NCI-H1694 (cell line): ENCODE measurements at regions not wholly inside any gene's neighbourhood (a gene's known extent, or its start where the extent isn't known, plus 50 kb on each side); places are given as distances from the start of the nearest gene placed in this dataset.
A peak's percentile ranks its signal among the peaks of the same experiment; 100 is the strongest.
"Not testable (repeated sequence)": the region's sequence is repeated elsewhere in the genome, so short reads cannot be mapped to it uniquely, and the experiment has no call there.

Source experiments
- DNase-seq: peaks from one replicate; lab custom pipeline; 2025; lab: John Stamatoyannopoulos, UW

DNA sequence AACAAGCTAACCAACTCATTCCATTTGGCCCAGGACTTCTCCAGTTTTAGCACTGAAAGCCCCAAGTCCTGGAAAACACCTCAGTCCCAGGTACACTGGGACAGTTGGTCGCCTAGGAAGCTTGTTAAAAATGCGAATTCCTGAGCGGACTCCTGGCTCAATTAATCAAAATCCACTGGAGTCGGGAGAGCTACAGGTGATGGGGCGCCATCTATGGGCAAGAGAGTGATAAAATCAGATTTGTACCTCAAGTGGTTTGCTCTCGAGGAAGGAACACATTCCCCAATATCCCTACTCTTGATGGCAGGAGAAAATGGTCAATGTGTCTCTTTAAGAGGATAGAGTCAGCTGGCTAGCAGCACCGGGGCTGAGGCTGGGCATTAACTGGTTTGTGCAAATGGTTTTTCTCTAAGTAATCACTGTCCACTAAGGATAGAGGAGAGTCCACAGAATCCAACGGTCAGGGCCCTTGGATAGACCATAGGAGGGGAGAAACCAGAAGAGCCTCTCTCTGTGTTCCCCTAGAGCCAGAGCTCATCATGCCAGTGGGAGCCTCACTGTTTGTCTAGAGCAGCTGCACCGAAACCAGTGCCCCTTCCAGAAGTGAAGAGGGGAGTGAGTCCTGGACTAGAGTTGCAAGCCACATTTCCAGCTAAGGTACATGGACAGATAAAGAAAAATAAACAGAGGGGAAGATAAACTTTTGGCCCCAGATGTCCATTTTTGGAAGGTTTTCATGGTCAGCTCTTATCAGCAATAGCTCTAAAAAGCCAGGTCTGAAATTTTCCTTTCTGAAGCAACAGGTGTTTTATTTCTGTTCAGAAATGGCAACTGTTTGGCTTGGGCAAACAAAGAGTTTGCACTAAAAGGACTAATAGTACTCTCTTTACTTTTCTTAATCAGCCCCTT lies 148.5 kb downstream of the TENT5C start:
- DNase-seq = peak; percentile 72

DNA sequence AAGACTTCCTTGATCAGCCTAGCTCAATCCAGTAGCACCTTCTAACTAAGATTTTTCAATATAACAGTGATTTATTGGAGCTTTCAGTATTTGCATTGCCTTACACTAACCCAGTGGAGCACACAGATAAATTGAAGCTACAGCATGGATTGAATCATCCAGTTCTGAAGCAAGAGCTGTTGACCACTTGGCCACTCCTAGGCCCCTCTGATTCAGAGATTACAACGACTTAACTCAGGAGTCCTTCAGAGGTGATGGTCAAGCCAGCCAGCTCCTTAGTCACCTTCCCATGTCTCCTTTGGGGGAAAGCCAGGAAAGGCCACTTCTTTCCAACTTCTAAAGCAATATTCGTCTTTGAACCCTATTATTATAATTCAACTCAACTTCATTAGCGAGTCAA lies 151.8 kb downstream of the TENT5C start:
- no peak for DNase-seq

DNA sequence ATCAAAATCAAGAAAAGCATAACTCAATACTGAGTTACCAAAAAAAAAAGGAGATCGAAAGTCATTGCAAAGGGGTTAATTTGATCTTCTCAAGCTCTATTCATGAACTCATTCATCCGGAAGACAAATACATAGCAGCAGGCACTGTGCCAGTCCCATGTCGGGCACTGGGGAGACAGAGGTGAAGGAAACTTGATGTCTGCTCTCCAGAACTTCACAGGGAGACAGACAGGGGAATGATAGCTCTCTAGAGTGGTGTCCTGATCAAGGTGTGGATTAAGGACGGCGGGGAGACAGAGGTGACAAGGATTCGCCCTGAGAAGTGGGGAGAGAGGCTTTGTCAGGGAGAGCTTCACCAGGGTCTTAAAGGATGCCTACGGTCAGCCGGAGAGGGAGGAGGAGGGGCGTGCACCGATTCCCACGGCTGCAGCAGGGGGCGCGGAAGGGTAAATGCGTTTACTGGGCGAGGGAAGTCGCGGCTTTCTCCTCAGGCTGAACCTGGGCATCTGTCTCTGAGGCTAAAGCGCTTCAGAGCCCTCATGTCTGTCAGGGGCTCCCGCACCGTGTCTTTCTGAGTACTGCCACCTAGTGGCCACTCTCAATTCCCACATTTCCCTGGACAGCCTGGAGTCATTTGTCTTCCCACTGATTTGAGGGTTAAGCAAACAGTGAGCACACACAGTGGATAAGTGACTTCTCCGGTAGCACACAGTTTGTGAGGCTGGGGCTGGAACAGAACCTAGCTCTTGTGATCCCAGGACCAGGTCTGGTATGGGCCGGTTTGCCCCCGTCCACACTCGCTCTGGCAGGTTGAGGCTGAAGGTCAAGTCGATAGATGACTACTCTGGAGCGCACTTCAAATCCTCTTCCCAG lies 152.8 kb downstream of the TENT5C start:
- DNase-seq = peak; percentile 95

GRCh38 chr1:117759535-117759934 lies 153.7 kb downstream of the TENT5C start:
- DNase-seq = no peak

GRCh38 chr1:117760069-117760468 lies 154.2 kb downstream of the TENT5C start:
- no peak for DNase-seq

DNA sequence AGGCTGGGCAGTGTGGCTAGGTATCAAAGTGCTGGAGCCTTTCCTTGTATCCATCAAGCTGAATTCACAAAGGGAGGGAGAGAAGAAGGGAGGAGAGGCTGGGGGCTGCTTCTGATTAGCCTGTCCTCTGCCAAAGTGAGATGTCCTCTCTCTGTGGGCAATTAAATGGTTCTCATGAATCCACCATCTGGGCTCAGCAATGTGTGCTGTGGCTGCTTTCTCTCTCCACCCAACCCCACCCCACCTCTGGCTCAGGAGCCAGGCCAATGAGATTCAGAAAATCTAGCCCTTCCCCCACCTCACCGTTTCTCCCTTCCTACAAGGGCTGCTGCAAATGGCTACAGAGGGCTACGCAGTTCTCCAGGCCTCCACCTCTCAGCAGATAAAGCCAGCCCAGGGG lies 154.6 kb downstream of the TENT5C start:
- DNase-seq = no peak

DNA sequence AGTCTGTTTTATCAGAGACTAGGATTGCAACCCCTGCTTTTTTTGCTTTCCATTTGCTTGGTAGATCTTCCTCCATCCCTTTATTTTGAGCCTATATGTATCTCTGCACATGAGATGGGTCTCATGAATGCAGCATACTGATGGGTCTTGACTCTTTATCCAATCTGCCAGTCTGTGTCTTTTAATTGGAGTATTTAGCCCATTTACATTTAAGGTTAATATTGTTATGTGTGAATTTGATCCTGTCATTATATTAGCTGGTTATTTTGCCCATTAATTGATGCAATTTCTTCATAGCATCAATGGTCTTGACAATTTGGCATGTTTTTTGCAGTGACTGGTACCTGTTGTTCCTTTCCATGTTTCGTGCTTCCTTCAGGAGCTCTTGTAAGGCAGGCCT lies 161.7 kb downstream of the GDAP2 start:
- not testable (repeated sequence) for DNase-seq

DNA sequence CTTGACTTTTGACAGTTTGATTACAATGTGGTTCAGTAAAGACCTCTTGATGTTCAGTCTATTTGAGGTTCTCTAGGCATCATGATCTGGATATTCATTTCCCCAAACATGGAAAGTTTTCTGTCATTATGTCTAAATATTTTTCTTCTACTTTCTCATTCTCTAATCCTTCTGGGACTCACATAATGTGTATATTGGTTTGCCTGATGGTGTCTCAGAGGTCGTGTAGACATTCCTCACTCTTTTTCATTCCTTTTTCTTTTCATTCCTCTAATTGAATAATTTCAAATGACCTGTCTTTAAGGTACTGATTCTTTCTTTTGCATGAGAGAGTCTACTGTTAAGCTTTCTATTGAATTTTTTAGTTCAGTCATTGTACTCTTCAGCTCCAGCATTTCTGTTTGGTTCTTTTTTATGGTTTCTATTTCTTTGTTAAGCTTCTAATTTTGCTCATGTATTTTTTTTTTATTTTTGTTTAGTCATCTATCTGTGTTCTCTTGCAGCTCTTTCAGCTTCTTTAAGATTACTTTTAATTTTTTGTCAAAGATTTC lies 158.4 kb downstream of the GDAP2 start:
- no peak for DNase-seq

DNA sequence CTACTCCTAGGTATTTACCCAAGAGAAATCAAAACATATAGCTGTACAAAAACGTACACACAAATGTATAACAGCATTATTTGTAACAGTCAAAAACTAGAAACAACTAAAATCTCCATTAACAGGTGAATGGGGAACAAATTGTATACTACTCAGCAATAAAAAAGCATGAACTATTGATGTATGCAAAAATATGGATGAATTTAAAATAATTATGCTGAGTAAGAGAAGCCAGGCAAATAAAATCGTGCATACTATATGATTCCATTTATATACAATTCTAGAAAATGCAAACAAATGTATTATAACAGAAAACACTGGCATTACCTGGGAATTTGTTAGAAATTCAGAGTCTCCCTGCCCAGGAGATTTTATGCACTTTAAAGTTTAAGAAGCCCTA lies 150.1 kb downstream of the GDAP2 start:
- DNase-seq = no peak

- no peak for DNase-seq
Observed at GRCh38 chr1:117780687-117781475, 148.5 kb downstream of the GDAP2 start.

GRCh38 chr1:117782056-117782455 lies 147.4 kb downstream of the GDAP2 start:
- DNase-seq = no peak

DNA sequence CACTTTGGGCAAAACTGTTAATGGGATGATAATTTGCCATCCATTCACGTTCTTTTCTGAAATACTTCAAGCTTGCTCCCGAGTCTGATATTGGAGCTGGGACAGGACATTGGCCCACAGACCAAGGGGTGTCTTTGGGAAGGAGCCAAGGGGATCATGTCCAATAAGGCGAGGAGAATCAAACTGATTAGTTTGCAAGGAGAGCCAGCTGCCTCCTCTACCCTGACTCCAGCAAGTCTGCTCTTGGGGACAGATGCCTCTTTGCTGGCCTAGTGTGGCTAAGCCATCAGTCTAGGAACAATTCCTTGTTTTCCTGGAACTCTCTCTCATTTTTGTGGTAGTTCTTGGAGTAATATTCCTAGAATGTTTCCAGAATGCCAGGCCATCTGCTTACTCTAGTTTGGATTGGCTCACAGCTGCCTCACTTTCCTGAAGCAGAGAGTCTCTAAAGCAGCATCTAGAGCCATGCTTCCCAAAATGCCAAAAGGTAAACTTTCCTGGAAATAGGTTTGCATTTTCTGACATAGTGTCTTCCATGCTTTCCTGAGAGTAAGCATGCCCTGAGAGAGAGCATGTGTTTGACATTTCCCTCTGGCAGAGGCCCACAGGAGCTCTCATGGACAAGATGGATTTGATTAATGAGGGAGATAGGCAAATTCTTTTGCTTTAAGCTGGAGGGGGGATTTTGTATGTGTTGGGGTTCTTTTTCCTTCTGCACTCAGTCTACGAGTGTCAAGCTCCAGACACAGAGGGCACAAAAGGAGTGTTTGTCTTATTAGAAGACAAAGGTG lies 145.6 kb downstream of the GDAP2 start:
- DNase-seq = peak; percentile 20

DNA sequence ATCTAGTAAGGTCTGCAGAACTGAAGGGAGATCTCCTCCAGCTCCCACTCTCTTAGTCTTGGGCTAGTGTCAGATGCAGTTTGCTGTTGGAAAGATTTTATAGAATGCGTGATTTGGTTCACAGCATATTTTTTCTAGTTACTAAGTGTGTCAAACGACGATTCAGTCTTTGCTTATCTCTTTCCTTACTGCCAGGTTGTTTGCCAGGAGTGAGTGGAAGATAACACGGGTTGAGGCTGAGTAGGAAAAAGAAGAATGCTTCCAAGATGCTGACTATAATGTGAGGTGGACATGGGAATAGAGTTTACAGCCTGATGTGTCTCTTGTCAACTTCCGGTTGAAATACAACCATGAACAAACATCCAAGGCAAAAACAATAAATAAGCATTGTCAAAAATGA lies 141.4 kb downstream of the GDAP2 start:
- DNase-seq = no peak

- DNase-seq = peak; percentile 31
Observed at GRCh38 chr1:117793413-117793812, 136.0 kb downstream of the GDAP2 start.

GRCh38 chr1:117794073-117794472 lies 135.3 kb downstream of the GDAP2 start:
- DNase-seq = no peak

GRCh38 chr1:117795190-117795589 lies 134.2 kb downstream of the GDAP2 start:
- DNase-seq = no peak

DNA sequence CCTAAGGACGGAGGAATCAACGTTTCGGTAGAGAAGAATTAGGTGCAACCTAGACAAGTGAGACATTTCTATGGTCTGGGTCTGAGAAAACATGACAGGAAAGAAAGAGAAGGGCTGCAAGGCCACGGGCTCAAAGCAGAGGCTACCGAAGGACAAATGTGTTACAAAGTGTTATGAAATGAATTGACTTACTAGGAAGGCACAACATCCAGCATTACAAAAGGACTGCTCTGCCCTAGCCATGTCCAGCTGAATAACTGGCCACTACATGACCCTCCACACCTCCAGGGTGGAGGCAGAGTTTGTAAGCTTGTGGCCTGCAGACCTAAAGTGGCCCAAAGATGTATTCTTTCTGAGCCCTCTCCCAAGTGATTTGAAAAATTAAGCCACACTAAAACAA lies 133.6 kb downstream of the GDAP2 start:
- no peak for DNase-seq

GRCh38 chr1:117796226-117796625 lies 133.2 kb downstream of the GDAP2 start:
- no peak for DNase-seq

- no peak for DNase-seq
Observed at GRCh38 chr1:117798550-117798949, 130.9 kb downstream of the GDAP2 start.

DNA sequence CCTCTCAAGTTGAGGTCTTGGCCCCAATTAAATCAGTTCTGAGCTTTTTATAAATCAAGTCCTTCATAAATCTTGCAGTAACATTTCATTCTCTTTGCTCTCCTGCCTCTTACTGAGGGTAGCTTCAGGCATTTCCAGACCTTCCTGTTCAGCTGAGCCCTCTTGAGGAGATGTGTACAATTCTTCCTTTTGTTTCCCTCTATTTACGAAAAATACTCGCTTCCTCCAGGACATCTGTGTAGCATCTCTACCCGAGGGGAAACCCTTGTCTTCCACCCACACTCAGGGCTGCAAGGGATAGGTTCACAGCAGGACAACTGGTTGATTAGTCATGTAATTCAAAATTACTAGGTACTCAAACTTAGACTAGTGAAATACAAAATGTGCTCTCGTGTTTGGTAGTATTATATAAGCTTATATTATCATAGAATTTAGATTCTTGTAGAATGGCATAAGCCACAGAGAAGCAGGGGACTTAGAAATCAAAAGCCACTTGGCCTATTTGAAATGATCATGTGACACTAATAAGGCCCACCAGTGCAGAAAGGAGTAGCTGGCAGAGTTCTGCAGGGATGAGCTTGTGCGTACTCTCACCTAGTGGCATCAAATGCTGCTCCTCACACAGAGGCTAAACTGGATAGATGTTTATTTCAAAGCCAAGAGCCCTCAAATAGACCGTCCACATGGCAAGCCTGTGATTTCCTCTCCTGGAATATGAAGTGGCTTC lies 126.7 kb downstream of the GDAP2 start:
- no peak for DNase-seq
